Esophagus muscularis mucosa (tissue), 4 donors: ENCODE measurements at regions not wholly inside any gene's neighbourhood (a gene's known extent, or its start where the extent isn't known, plus 50 kb on each side); places are given as distances from the start of the nearest gene placed in this dataset.

Source experiments
- DNase-seq: peaks from one replicate; pipeline ENCODE4 v3.0.0-alpha.2; 2017; ENCODE audit errors: extremely low spot score
- H3K27ac ChIP-seq, 4 donors: fragments of 200-600 bp; sonication (generic); replicated peaks in 1 of 4; 1 replicate in 3 of 4; 2 replicates in 1 of 4; pipeline ENCODE4 v1.5.1; 2016 to 2019; ENCODE audit warnings: mild to moderate bottlenecking in 1 of 4
- H3K27me3 ChIP-seq, 4 donors: fragments of 200-600 bp; sonication (generic); one replicate each; pipeline versions ENCODE4 v1.5.1 to v1.6.0; 2016 to 2019
- H3K36me3 ChIP-seq, 4 donors: fragments of 200-600 bp; sonication (generic); one replicate each; pipeline ENCODE4 v1.5.1; 2016 to 2019
- H3K4me1 ChIP-seq, 4 donors: fragments of 200-600 bp; sonication (generic); one replicate each; pipeline ENCODE4 v1.5.1; 2016 to 2019
- H3K4me3 ChIP-seq, 4 donors: fragments of 200-600 bp; sonication (generic); 1 replicate in 2 of 4; 2 replicates in 2 of 4; pipeline ENCODE4 v1.5.1; 2016 to 2019; ENCODE audit warnings: mild to moderate bottlenecking in 4 of 4, moderate library complexity in 1 of 4
- H3K9me3 ChIP-seq, 4 donors: fragments of 200-600 bp; sonication (generic); 1 replicate in 3 of 4; 2 replicates in 1 of 4; pipeline ENCODE4 v1.5.1; 2016 to 2019
- CTCF ChIP-seq, 3 experiments: fragments of 200-600 bp in 2 of 3; fragments of 450-650 bp in 1 of 3; sonication (generic) in 2 of 3; IDR thresholded peaks; one replicate each; pipeline ENCODE4 v1.5.1; 2017 to 2019; ENCODE audit warnings: antibody characterized with exemption in 3 of 3, mild to moderate bottlenecking in 2 of 3, moderate library complexity in 1 of 3
- EP300 ChIP-seq: sonication (generic); formaldehyde crosslinking; IDR thresholded peaks from one replicate; pipeline ENCODE4 v1.6.1; 2017; ENCODE audit warnings: antibody characterized with exemption
- POLR2A ChIP-seq: fragments of 450-650 bp; IDR thresholded peaks from one replicate; pipeline ENCODE4 v1.6.1; 2017; ENCODE audit warnings: antibody characterized with exemption, moderate library complexity, mild to moderate bottlenecking, low read depth
- POLR2AphosphoS5 ChIP-seq, 2 donors: sonication (generic); formaldehyde crosslinking; IDR thresholded peaks; one replicate each; pipeline ENCODE4 v1.6.1; 2017; ENCODE audit warnings: antibody characterized with exemption in 2 of 2
- WGBS: methylation state at CpG from one replicate; pipeline ENCODE4 v1.1.5; 2018; 5-methylcytosine and 5-hydroxymethylcytosine counted together
- intact Hi-C: fragments of 100-400 bp; cut with DNase I; formaldehyde crosslinking; loops from one replicate; pipeline ENCODE4 v1.15.1; 2023

- DNase-seq: no peak
- Histone ChIP-seq H3K36me3 (no peaks in the 10 kb centered on the region), H3K27ac (no peak overlapping the region), H3K27me3 (no peaks in the 10 kb centered on the region), H3K4me3 (no peak overlapping the region), H3K9me3 (no peaks in the 10 kb centered on the region), H3K4me1 (no peaks in the 10 kb centered on the region)
- intact Hi-C loops: no loop called here
- TF ChIP-seq EP300 (no peak), POLR2A (no peak), POLR2AphosphoS5 (IDR thresholded peaks at IDR 0.05) (no peak), CTCF (IDR thresholded peaks at IDR 0.05) (no peak)
- 89% methylated on average over 3 of the region's 3 CpGs for WGBS
Measured at GRCh38 chr14:22046063-22046462, 372.4 kb upstream of the OR4E1 start.

GRCh38 chr14:22044193-22044592 lies 370.6 kb upstream of the OR4E1 start:
- no peaks in the 10 kb centered on the region for H3K36me3 ChIP-seq
- H3K4me1 ChIP-seq: no peaks in the 10 kb centered on the region
- H3K27me3 ChIP-seq: no peaks in the 10 kb centered on the region
- WGBS: 81% methylated on average over 5 of the region's 5 CpGs
- H3K27ac ChIP-seq: no peak overlapping the region
- no peak for DNase-seq
- no peak overlapping the region for H3K4me3 ChIP-seq
- H3K9me3 ChIP-seq: no peaks in the 10 kb centered on the region
- TF ChIP-seq EP300 (no peak), POLR2AphosphoS5 (IDR thresholded peaks at IDR 0.05) (no peak), CTCF (IDR thresholded peaks at IDR 0.05) (no peak), POLR2A (no peak)
- intact Hi-C loops: no loop called here

GRCh38 chr14:22040781-22041125 lies 367.1 kb upstream of the OR4E1 start:
- no peak for DNase-seq
- Histone ChIP-seq H3K9me3 (no peaks in the 10 kb centered on the region), H3K27me3 (no peaks in the 10 kb centered on the region), H3K4me3 (no peak overlapping the region), H3K36me3 (no peaks in the 10 kb centered on the region), H3K4me1 (no peaks in the 10 kb centered on the region), H3K27ac (no peak overlapping the region)
- WGBS: 88% methylated on average over 3 of the region's 3 CpGs
- TF ChIP-seq EP300 (no peak), CTCF (IDR thresholded peaks at IDR 0.05) (no peak), POLR2AphosphoS5 (IDR thresholded peaks at IDR 0.05) (no peak), POLR2A (no peak)
- intact Hi-C loops: no loop called here

- H3K36me3 ChIP-seq: no peaks in the 10 kb centered on the region
- no peaks in the 10 kb centered on the region for H3K4me1 ChIP-seq
- intact Hi-C loops: no loop called here
- 42% methylated on average over 6 of the region's 6 CpGs for WGBS
- no peak overlapping the region for H3K4me3 ChIP-seq
- DNase-seq: no peak
- H3K27ac ChIP-seq: no peak overlapping the region
- no peaks in the 10 kb centered on the region for H3K9me3 ChIP-seq
- H3K27me3 ChIP-seq: no peaks in the 10 kb centered on the region
- TF ChIP-seq POLR2AphosphoS5 (IDR thresholded peaks at IDR 0.05) (no peak), CTCF (IDR thresholded peaks at IDR 0.05) (peak; percentile 15 to 37 (median 28))
Measured at GRCh38 chr14:22039938-22040780, 366.5 kb upstream of the OR4E1 start.
